KMS-11 (cell line): ENCODE measurements at regions not wholly inside any gene's neighbourhood (a gene's known extent, or its start where the extent isn't known, plus 50 kb on each side); places are given as distances from the start of the nearest gene placed in this dataset.
"Not testable (repeated sequence)": the region's sequence is repeated elsewhere in the genome, so short reads cannot be mapped to it uniquely, and the experiment has no call there.

Experiments used
- H2AFZ ChIP-seq: fragments of 200-600 bp; sonication (generic); 2 replicates; pipeline ENCODE4 v1.6.1; 2016; ENCODE audit warnings: antibody characterized with exemption, mixed run types, low read depth
- H3K27ac ChIP-seq: fragments of 200-600 bp; sonication (generic); 2 replicates; pipeline ENCODE4 v1.6.1; 2016; ENCODE audit warnings: mild to moderate bottlenecking, mixed run types
- H3K27me3 ChIP-seq: fragments of 200-600 bp; sonication (generic); 2 replicates; pipeline ENCODE4 v1.6.1; 2017; ENCODE audit warnings: mild to moderate bottlenecking, low read depth, mixed run types, moderate library complexity; ENCODE audit not compliant: insufficient read depth
- H3K36me3 ChIP-seq: fragments of 200-600 bp; sonication (generic); 2 replicates; pipeline ENCODE4 v1.6.1; 2017; ENCODE audit warnings: mild to moderate bottlenecking, mixed run types; ENCODE audit not compliant: insufficient read depth
- H3K4me1 ChIP-seq: fragments of 200-600 bp; sonication (generic); 2 replicates; pipeline ENCODE4 v1.6.1; 2016; ENCODE audit warnings: mild to moderate bottlenecking, low read depth, mixed run types; ENCODE audit not compliant: poor library complexity, severe bottlenecking
- H3K4me2 ChIP-seq: fragments of 200-600 bp; sonication (generic); 2 replicates; pipeline ENCODE4 v1.7.0; 2016; ENCODE audit warnings: mild to moderate bottlenecking, mixed run types
- H3K4me3 ChIP-seq: fragments of 200-600 bp; sonication (generic); IDR thresholded peaks from 2 replicates; pipeline ENCODE4 v1.6.1; 2017; ENCODE audit warnings: low read depth, low read length, mixed read lengths; ENCODE audit not compliant: insufficient read depth
- H3K79me2 ChIP-seq: fragments of 200-600 bp; sonication (generic); 2 replicates; pipeline ENCODE4 v1.6.1; 2016; ENCODE audit warnings: low read depth, mixed run types; ENCODE audit not compliant: insufficient read depth
- H3K9ac ChIP-seq: fragments of 200-600 bp; sonication (generic); 2 replicates; pipeline ENCODE4 v1.6.1; 2016; ENCODE audit warnings: mild to moderate bottlenecking, mixed run types
- H4K20me1 ChIP-seq: fragments of 200-600 bp; sonication (generic); 2 replicates; pipeline ENCODE4 v1.6.1; 2016; ENCODE audit warnings: mild to moderate bottlenecking, mixed run types; ENCODE audit not compliant: insufficient read depth

DNA sequence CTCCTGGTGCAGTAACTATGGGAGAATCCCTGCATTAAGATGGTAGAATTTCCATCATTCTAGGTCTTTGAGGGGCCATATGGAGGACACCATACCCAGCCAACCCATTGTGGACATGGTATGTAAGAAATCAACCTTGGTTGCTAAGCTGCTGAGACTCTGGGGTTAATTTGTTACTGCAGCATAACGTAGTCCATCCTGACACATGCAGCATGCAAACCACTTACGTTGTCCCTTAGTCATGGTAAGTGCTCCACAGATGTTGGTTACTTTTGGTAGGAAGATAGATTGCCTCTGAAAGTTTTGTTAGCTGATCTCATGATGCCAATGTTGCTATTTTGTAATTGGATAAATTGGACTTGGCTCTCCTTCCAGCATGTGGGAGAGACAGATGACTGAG lies 53.8 kb upstream of the EEF2KMT start:
- not testable (repeated sequence) for H3K4me3 ChIP-seq, H3K27ac ChIP-seq, H3K9ac ChIP-seq, H2AFZ ChIP-seq, H3K36me3 ChIP-seq, H3K4me2 ChIP-seq, H3K79me2 ChIP-seq, H3K27me3 ChIP-seq, H4K20me1 ChIP-seq
- H3K4me1 ChIP-seq, result peaks cover 24% of the 10 kb centered on the region
